K562 (cell line): ENCODE measurements at regions not wholly inside any gene's neighbourhood (a gene's known extent, or its start where the extent isn't known, plus 50 kb on each side); places are given as distances from the start of the nearest gene placed in this dataset.

ENCODE experiments used
- ATAC-seq: fragments of 200-7000 bp; cut with Tn5 transposase; 3 replicates; pipeline ENCODE4 v1.9.1; 2020; ENCODE audit warnings: moderate library complexity
- BruUV-seq: library from RNA; stranded (reverse); fragments of 400-500 nt; replicated peaks from 2 replicates; lab custom pipeline; 2021; lab: Mats Ljungman, UMichigan
- CTCF ChIA-PET: fragments of 300-600 bp; formaldehyde crosslinking; extraction: SDS; loops from one replicate; lab custom pipeline; 2021; ENCODE audit warnings: low intra/inter-chr PET ratio; lab: Yijun Ruan, JAX
- POLR2A ChIA-PET: fragments of 300-600, 350-650 bp; sonication (Branson Sonifier 250); formaldehyde crosslinking; extraction: SDS; loops from one replicate; lab custom pipeline; 2021; ENCODE audit warnings: antibody characterized with exemption, inconsistent platforms; lab: Yijun Ruan, JAX
- DNase-seq, 4 experiments: peaks; one replicate each; pipeline versions ENCODE4 v3.0.0 to v3.0.0-alpha.2; 2011 to 2018; ENCODE audit warnings: low spot score in 3 of 4, mixed read lengths in 3 of 4; ENCODE audit errors: extremely low read depth in 1 of 4
- FAIRE-seq: peaks from 2 replicates; lab custom pipeline; 2011; peaks lifted over from hg19 to GRCh38; lab: Jason Lieb, UNC
- H2AFZ ChIP-seq: 2 replicates; pipeline ENCODE4 v1.6.0; 2011; ENCODE audit warnings: low read depth, low read length, control low read depth, inconsistent platforms
- H3K27ac ChIP-seq: fragments of 200-600 bp; 3 replicates; pipeline ENCODE4 v1.8.0; 2011; ENCODE audit warnings: low read depth, mild to moderate bottlenecking, control low read depth, inconsistent platforms, low read length, moderate library complexity, mixed read lengths; ENCODE audit errors: extremely low read depth
- H3K27me3 ChIP-seq, 2 experiments: fragments of 300-600 bp in 1 of 2; 2 replicates in 1 of 2; 3 replicates in 1 of 2; pipeline versions ENCODE4 v1.6.0 to v1.8.0; 2011; ENCODE audit warnings: inconsistent platforms in 2 of 2, low read length in 2 of 2, mild to moderate bottlenecking in 1 of 2, mixed read lengths in 1 of 2, moderate library complexity in 1 of 2; ENCODE audit not compliant: control insufficient read depth in 2 of 2, insufficient read depth in 2 of 2
- H3K36me3 ChIP-seq: fragments of 300-600 bp; 3 replicates; pipeline ENCODE4 v1.8.0; 2011; ENCODE audit warnings: mild to moderate bottlenecking, low read length, inconsistent platforms; ENCODE audit not compliant: control insufficient read depth, insufficient read depth
- H3K4me1 ChIP-seq, 2 experiments: fragments of 200-600 bp in 1 of 2; replicated peaks in 1 of 2; 2 replicates in 1 of 2; 3 replicates in 1 of 2; pipeline versions ENCODE4 v1.5.1 to v1.8.0; 2011; ENCODE audit warnings: inconsistent platforms in 2 of 2, low read length in 2 of 2, mild to moderate bottlenecking in 1 of 2, mixed read lengths in 1 of 2, moderate library complexity in 1 of 2; ENCODE audit not compliant: control insufficient read depth in 2 of 2, insufficient read depth in 2 of 2
- H3K4me2 ChIP-seq: 2 replicates; pipeline ENCODE4 v1.6.1; 2011; ENCODE audit warnings: low read length, control low read depth, inconsistent platforms, mixed read lengths; ENCODE audit not compliant: insufficient read depth
- H3K4me3 ChIP-seq: fragments of 200-600 bp; sonication (generic), shearing (Covaris generic); 2 replicates; pipeline ENCODE4 v1.5.1; 2016; ENCODE audit warnings: control low read depth, inconsistent platforms
- H3K79me2 ChIP-seq: fragments of 200-600 bp; 3 replicates; pipeline ENCODE4 v1.8.0; 2011; ENCODE audit warnings: low read length, inconsistent platforms; ENCODE audit not compliant: control insufficient read depth, insufficient read depth
- H3K9ac ChIP-seq, 2 experiments: 2 replicates each; pipeline versions ENCODE4 v1.6.0 to v1.6.1; 2011; ENCODE audit warnings: low read depth in 2 of 2, low read length in 2 of 2, control low read depth in 1 of 2, inconsistent platforms in 1 of 2, mild to moderate bottlenecking in 1 of 2, mixed read lengths in 1 of 2; ENCODE audit not compliant: insufficient read depth in 1 of 2
- H3K9me1 ChIP-seq: one replicate; pipeline ENCODE4 v1.6.0; 2011; ENCODE audit warnings: inconsistent platforms, mild to moderate bottlenecking, low read length, moderate library complexity; ENCODE audit not compliant: control insufficient read depth, insufficient read depth
- H3K9me3 ChIP-seq: replicated peaks from 2 replicates; pipeline ENCODE4 v1.5.1; 2011; ENCODE audit warnings: low read depth, low read length, inconsistent platforms; ENCODE audit not compliant: control insufficient read depth, insufficient read depth
- H4K20me1 ChIP-seq: replicated peaks from 2 replicates; pipeline ENCODE4 v1.6.1; 2011; ENCODE audit warnings: low read length, inconsistent platforms, mixed read lengths; ENCODE audit not compliant: control insufficient read depth, insufficient read depth
- ARID1B ChIP-seq: fragments of 450-650 bp; IDR thresholded peaks from 2 replicates; pipeline ENCODE4 v1.6.1; 2016; ENCODE audit warnings: antibody characterized with exemption, mild to moderate bottlenecking, inconsistent platforms
- GTF2F1 ChIP-seq: IDR thresholded peaks from 2 replicates; pipeline ENCODE4 v1.6.1; 2011; ENCODE audit warnings: low read depth, low read length, improper control_type of control experiment
- IRF9 ChIP-seq: fragments of 450-650 bp; IDR thresholded peaks from 2 replicates; pipeline ENCODE4 v1.6.1; 2016; ENCODE audit warnings: missing biosample characterization, missing genetic modification characterization
- KLF1 ChIP-seq: fragments of 450-650 bp; IDR thresholded peaks from 2 replicates; pipeline ENCODE4 v1.6.1; 2016; ENCODE audit warnings: missing genetic modification characterization, missing compliant biosample characterization
- MIER1 ChIP-seq: fragments of 450-650 bp; IDR thresholded peaks from 2 replicates; pipeline ENCODE4 v1.6.1; 2016; ENCODE audit warnings: antibody characterized with exemption, mild to moderate bottlenecking, low read depth
- PREB ChIP-seq: sonication (generic); formaldehyde crosslinking; IDR thresholded peaks from 2 replicates; pipeline ENCODE4 v1.8.1; 2023; ENCODE audit warnings: mild to moderate bottlenecking, missing genetic modification reagents
- RBM17 ChIP-seq: fragments of 200-400 bp; formaldehyde crosslinking; IDR thresholded peaks from 2 replicates; pipeline ENCODE4 v1.6.1; 2017; ENCODE audit warnings: low read depth, mild to moderate bottlenecking, low read length, borderline replicate concordance
- RREB1 ChIP-seq: fragments of 250-450 bp; sonication (Bioruptor Pico); IDR thresholded peaks from 2 replicates; pipeline ENCODE4 v1.4.0; 2020
- RUNX1 ChIP-seq: sonication (generic); IDR thresholded peaks from 2 replicates; pipeline ENCODE4 v1.6.1; 2016; ENCODE audit warnings: antibody characterized with exemption, low read depth
- TOE1 ChIP-seq, 2 experiments: fragments of 450-650 bp in 1 of 2; sonication (generic) in 1 of 2; formaldehyde crosslinking in 1 of 2; IDR thresholded peaks; 2 replicates each; pipeline versions ENCODE4 v1.7.1 to v1.8.0; 2016 to 2022; ENCODE audit warnings: borderline replicate concordance in 2 of 2, mild to moderate bottlenecking in 2 of 2, antibody characterized with exemption in 1 of 2, inconsistent platforms in 1 of 2, low read depth in 1 of 2, missing genetic modification reagents in 1 of 2, moderate library complexity in 1 of 2
- TSC22D4 ChIP-seq: fragments of 450-650 bp; IDR thresholded peaks from 2 replicates; pipeline ENCODE4 v1.6.1; 2016; ENCODE audit warnings: missing genetic modification characterization, missing biosample characterization, control low read depth
- ZKSCAN8 ChIP-seq: fragments of 200-800 bp; sonication (Bioruptor generic); IDR thresholded peaks from 2 replicates; pipeline ENCODE4 v1.6.1; 2016; ENCODE audit warnings: missing genetic modification characterization, missing compliant biosample characterization
- ZNF184 ChIP-seq: sonication (generic); formaldehyde crosslinking; IDR thresholded peaks from 2 replicates; pipeline ENCODE4 v1.5.0; 2020; ENCODE audit warnings: missing genetic modification reagents
- ZNF584 ChIP-seq: fragments of 200-800 bp; sonication (Bioruptor generic); IDR thresholded peaks from 2 replicates; pipeline ENCODE4 v1.6.1; 2016; ENCODE audit warnings: low read depth, mild to moderate bottlenecking, missing genetic modification characterization, missing compliant biosample characterization
- ZNF764 ChIP-seq: fragments of 250-450 bp; sonication (Bioruptor Pico); IDR thresholded peaks from 2 replicates; pipeline ENCODE4 v1.4.0; 2020; ENCODE audit warnings: low read depth, mild to moderate bottlenecking, moderate library complexity
- in situ Hi-C: fragments of 300-500 bp; cut with MboI; formaldehyde crosslinking; loops from 4 replicates; pipeline ENCODE4 v1.15.0; 2018; ENCODE audit warnings: inconsistent platforms, mixed read lengths
- intact Hi-C: fragments of 100-400 bp; cut with micrococcal nuclease; formaldehyde crosslinking; loops from 2 replicates; pipeline ENCODE4 v1.14.2; 2022

GRCh38 chr9:101880846-101881245 is 142.4 kb upstream of the GRIN3A start:
- Histone ChIP-seq H3K4me3 (no peak overlapping the region), H3K9me3 (no peaks in the 10 kb centered on the region), H3K4me2 (no peak overlapping the region), H3K9ac (no peak overlapping the region), H3K4me1 (no peaks in the 10 kb centered on the region; a peak in 1 of 5 replicates), H3K79me2 (no peaks in the 10 kb centered on the region), H3K27ac (no peak overlapping the region), H3K9me1 (no peaks in the 10 kb centered on the region), H4K20me1 (no peaks in the 10 kb centered on the region), H3K36me3 (no peaks in the 10 kb centered on the region), H3K27me3 (no peaks in the 10 kb centered on the region), H2AFZ (no peak overlapping the region)
- DNase-seq = no peak
- intact Hi-C loops = no loop called here
- no peak for ATAC-seq
- ChIA-PET POLR2A (no interaction called here), CTCF (no interaction called here)
- FAIRE-seq = no peak
- no TSS peak for BruUV-seq
- in situ Hi-C loops = no loop called here
- no peak for TF ChIP-seq PREB
- TF ChIP-seq ZKSCAN8 = no peak
- no peak for TF ChIP-seq ARID1B
- TF ChIP-seq RUNX1 = no peak
- TF ChIP-seq TSC22D4 (tag) = no peak
- TF ChIP-seq TOE1 (IDR thresholded peaks at IDR 0.05; ENCODE audit: borderline replicate concordance) = no peak
- TF ChIP-seq TOE1 (CRISPR knock-in tag; IDR thresholded peaks at IDR 0.05; ENCODE audit: borderline replicate concordance, low read depth) = no peak
- TF ChIP-seq IRF9 (tag) = no peak
- no peak for TF ChIP-seq ZNF584 (CRISPR knock-in tag)
- TF ChIP-seq KLF1 (tag) = no peak
- no peak for TF ChIP-seq RREB1
- no peak for TF ChIP-seq MIER1
- no peak for TF ChIP-seq GTF2F1
- no peak for TF ChIP-seq ZNF764 (CRISPR knock-in tag)
- TF ChIP-seq RBM17 = no peak
- TF ChIP-seq ZNF184 (CRISPR knock-in tag) = no peak
